ENCODE measurements at regions not wholly inside any gene's neighbourhood (a gene's known extent, or its start where the extent isn't known, plus 50 kb on each side); places are given as distances from the start of the nearest gene placed in this dataset.

GRCh38 chr9:79913867-79914266 lies 342.1 kb downstream of the TLE4 start:
- H3K9ac ChIP-seq (ENCODE audit: low read depth in 2 of 2, low read length in 2 of 2): no peak overlapping the region
- no peaks in the 10 kb centered on the region for H3K4me1 ChIP-seq
- no peaks in the 10 kb centered on the region for H3K27me3 ChIP-seq
- no peak for DNase-seq
- intact Hi-C loops (cut with DNase I): no loop called here
- no peak for TF ChIP-seq CTCF (IDR thresholded peaks at IDR 0.05)
- no peak overlapping the region for H3K27ac ChIP-seq
- no peaks in the 10 kb centered on the region for H3K9me3 ChIP-seq
- no peak overlapping the region for H3K4me3 ChIP-seq
- no peaks in the 10 kb centered on the region for H3K36me3 ChIP-seq

GRCh38 chr9:79912318-79913070 lies 340.7 kb downstream of the TLE4 start:
- H3K4me3 ChIP-seq: no peak overlapping the region
- no peaks in the 10 kb centered on the region for H3K36me3 ChIP-seq
- H3K4me1 ChIP-seq: no peaks in the 10 kb centered on the region
- TF ChIP-seq CTCF (IDR thresholded peaks at IDR 0.05): no peak
- H3K9me3 ChIP-seq: no peaks in the 10 kb centered on the region
- DNase-seq: no peak
- no peaks in the 10 kb centered on the region for H3K27me3 ChIP-seq
- intact Hi-C loops (cut with DNase I): no loop called here
- no peak overlapping the region for H3K27ac ChIP-seq
- H3K9ac ChIP-seq (ENCODE audit: low read depth in 2 of 2, low read length in 2 of 2): no peak overlapping the region

GRCh38 chr9:79911724-79912123 lies 340.0 kb downstream of the TLE4 start:
- Histone ChIP-seq H3K36me3 (no peaks in the 10 kb centered on the region), H3K27ac (no peak overlapping the region), H3K27me3 (no peaks in the 10 kb centered on the region), H3K9me3 (no peaks in the 10 kb centered on the region), H3K4me1 (no peaks in the 10 kb centered on the region), H3K4me3 (no peak overlapping the region), H3K9ac (ENCODE audit: low read depth in 2 of 2, low read length in 2 of 2) (no peak overlapping the region)
- DNase-seq: no peak
- intact Hi-C loops (cut with DNase I): no loop called here
- no peak for TF ChIP-seq CTCF (IDR thresholded peaks at IDR 0.05)

- no peak overlapping the region for H3K9ac ChIP-seq (ENCODE audit: low read depth in 2 of 2, low read length in 2 of 2)
- no peak overlapping the region for H3K27ac ChIP-seq
- H3K4me3 ChIP-seq: no peak overlapping the region
- no peaks in the 10 kb centered on the region for H3K27me3 ChIP-seq
- TF ChIP-seq CTCF (IDR thresholded peaks at IDR 0.05): no peak
- intact Hi-C loops (cut with DNase I): no loop called here
- no peaks in the 10 kb centered on the region for H3K9me3 ChIP-seq
- no peaks in the 10 kb centered on the region for H3K4me1 ChIP-seq
- DNase-seq: no peak
- H3K36me3 ChIP-seq: no peaks in the 10 kb centered on the region
Measured at GRCh38 chr9:79902825-79903600, 331.2 kb downstream of the TLE4 start.

GRCh38 chr9:79900754-79901153 lies 329.0 kb downstream of the TLE4 start:
- H3K27ac ChIP-seq: no peak overlapping the region
- no peak for DNase-seq
- H3K4me3 ChIP-seq: no peak overlapping the region
- H3K4me1 ChIP-seq: no peaks in the 10 kb centered on the region
- intact Hi-C loops (cut with DNase I): no loop called here
- no peaks in the 10 kb centered on the region for H3K9me3 ChIP-seq
- TF ChIP-seq CTCF (IDR thresholded peaks at IDR 0.05): no peak
- H3K36me3 ChIP-seq: no peaks in the 10 kb centered on the region
- H3K27me3 ChIP-seq: no peaks in the 10 kb centered on the region
- no peak overlapping the region for H3K9ac ChIP-seq (ENCODE audit: low read depth in 2 of 2, low read length in 2 of 2)
